HG03565 (cell line): ENCODE measurements at regions not wholly inside any gene's neighbourhood (a gene's known extent, or its start where the extent isn't known, plus 50 kb on each side); places are given as distances from the start of the nearest gene placed in this dataset.

Source experiments
- ATAC-seq: cut with Tn5 transposase; IDR thresholded peaks from one replicate; pipeline ENCODE4 v1.9.1; 2021; ENCODE audit warnings: mild to moderate bottlenecking, moderate library complexity; ENCODE audit not compliant: unreplicated experiment

- ATAC-seq: no peak
Measured at GRCh38 chr1:199264911-199265310, 626.1 kb downstream of the PTPRC start.

- no peak for ATAC-seq
Measured at GRCh38 chr1:199265319-199265718, 626.5 kb downstream of the PTPRC start.

DNA sequence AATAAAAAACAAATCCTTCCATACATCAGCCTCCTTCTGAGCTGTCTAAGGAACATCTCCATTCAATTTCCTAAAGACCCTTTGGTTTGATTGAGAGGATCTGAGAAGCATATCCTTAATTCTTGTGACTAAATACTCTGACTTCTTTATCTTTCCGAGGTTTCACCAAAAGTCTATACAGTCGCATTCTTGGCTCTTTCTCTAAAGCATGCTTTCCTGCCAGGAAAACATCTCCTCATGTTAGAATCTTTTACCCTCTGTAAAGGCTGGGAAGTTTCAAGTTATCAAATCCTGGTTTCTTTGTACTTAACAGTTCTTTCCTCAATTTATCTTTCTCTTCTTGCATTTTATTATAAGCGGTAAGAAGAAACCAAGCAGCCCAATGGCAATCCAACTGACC is 630.4 kb downstream of the PTPRC start:
- no peak for ATAC-seq

- ATAC-seq: no peak
Measured at GRCh38 chr1:199272139-199272544, 633.3 kb downstream of the PTPRC start.

GRCh38 chr1:199272628-199273086 is 633.8 kb downstream of the PTPRC start:
- peak; percentile 82 for ATAC-seq

DNA sequence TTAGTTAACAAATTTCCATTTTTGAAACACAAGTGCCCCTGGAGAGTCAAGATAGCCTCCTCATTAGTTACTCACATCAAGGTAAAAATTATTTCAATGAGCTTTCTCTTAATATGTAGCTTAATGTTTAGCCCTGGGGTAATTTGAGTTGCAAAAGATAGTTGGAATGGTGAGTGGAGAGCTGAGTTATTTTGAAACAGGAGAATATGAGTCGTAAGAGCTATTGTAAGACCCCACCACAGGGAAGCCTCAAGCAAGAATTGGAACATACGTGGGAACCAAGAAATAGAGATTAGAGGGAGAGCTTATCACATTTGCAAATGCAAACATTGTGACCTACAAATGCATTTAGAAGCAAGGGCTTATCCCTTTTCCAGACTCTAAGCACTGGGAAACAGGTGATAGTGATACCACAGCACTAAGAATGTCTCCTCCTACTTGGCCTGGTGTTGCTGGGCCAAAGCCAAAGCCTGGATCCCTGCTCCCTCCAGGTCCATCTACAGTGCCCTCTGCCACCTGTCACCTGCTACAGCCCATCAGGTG is 635.1 kb downstream of the PTPRC start:
- no peak for ATAC-seq

DNA sequence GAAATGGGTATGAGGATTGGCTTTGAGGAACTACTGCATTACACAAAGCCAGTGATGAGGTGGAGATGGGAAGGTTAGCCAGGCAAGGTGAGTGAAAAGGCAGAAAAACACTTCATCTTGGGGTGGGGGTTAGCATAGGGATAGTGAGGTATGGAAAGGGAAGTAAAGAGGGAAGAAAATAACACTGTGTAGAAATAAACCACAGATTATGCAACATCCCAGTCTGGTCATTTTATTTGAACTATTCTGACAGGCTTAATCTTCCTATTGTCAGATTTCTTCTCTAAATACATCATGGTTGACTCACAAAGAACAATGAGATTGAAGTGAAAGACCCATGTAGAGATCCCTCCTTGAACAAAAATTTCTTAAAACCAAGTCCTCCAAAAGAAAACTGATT is 640.2 kb downstream of the PTPRC start:
- ATAC-seq: no peak

GRCh38 chr1:199279872-199280645 is 641.2 kb downstream of the PTPRC start:
- peak; percentile 71 for ATAC-seq

DNA sequence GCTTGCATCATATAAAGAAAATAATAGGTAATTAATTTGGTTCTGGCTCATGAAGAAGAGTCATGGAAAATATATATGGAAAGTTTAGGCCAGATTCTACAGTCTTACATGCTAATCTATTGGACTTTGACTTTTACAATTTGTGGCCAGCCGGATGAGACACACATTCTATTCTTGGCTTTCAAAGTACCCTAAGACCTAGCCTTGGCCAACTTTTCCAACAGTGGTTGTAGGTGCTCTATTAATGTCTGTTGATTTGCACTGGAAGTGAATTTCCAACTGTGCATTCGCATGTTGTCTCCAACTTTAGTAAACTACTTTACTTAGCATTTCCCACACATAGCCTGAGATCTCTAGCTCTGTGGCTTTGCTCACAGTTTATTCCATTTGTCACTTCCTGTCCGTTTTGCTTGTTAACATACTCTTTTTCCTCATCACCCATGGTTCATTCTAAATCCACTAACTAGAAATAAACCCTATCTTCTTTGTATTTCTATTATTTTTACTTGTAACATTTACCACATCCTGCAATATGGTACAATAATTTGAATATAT is 644.0 kb downstream of the PTPRC start:
- no peak for ATAC-seq

- no peak for ATAC-seq
Measured at GRCh38 chr1:199283794-199284193, 645.0 kb downstream of the PTPRC start.

GRCh38 chr1:199287206-199287605 is 648.4 kb downstream of the PTPRC start:
- no peak for ATAC-seq

- no peak for ATAC-seq
Measured at GRCh38 chr1:199287647-199288046, 648.8 kb downstream of the PTPRC start.

GRCh38 chr1:199290186-199290585 is 651.3 kb downstream of the PTPRC start:
- ATAC-seq: no peak

GRCh38 chr1:199291022-199291740 is 652.3 kb downstream of the PTPRC start:
- no peak for ATAC-seq

GRCh38 chr1:199292896-199293295 is 654.1 kb downstream of the PTPRC start:
- ATAC-seq: no peak

DNA sequence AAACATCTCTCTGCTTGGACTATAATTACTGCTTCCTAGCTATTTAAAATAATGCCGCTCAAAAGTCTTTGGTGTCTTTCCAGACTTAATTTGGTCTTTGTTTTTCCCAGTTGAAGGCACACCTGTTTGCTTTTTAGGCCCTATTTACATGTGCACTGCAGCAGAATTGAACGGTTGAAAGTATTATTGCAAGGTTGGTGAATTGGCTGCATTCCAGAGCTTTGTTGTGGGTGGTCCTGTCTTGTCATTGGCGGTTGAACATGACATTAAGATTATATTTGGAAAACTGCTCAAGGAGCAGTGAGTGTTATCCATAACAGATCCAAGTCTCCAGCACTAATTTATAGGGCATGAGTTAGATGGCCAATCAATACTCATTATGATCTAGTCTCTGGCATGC is 656.3 kb downstream of the PTPRC start:
- ATAC-seq: no peak

GRCh38 chr1:199297174-199297573 is 658.3 kb downstream of the PTPRC start:
- no peak for ATAC-seq

DNA sequence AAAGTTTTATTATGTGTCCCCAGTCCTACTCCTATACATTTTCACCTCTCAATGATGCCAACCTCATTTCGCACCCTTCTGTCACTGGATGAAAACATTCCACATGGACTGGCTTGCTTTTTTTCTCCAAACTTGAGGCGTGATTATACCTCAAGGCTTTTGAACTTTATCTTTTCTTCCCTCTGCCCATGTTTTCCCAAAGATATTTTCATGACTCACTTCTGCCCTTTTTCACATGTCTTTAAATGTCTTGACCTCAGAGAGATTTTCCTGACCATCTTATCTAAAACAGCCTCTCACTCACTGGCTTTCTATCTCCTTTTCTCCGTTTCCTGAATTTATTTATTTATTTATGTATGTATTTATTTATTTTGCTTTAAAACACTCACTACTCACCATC is 659.0 kb downstream of the PTPRC start:
- ATAC-seq: no peak

DNA sequence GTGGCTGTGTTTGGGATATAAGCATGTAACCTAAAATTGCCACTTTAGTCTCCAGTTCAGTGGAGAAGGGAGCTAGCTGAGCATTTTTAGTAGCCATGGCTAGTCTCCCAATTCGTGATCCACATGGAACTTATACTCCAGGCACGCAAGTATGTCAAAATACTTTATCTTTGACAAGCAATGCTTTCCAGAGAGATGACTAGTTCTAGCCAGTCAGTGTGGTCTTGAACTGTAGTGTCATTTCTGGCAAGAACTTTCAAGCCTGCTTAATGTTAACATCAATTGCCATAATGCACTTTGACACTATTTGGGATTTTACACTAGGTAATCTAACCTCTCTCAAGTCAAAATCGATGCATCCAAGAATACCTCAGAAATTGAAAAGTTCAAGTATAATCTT is 660.0 kb downstream of the PTPRC start:
- no peak for ATAC-seq

DNA sequence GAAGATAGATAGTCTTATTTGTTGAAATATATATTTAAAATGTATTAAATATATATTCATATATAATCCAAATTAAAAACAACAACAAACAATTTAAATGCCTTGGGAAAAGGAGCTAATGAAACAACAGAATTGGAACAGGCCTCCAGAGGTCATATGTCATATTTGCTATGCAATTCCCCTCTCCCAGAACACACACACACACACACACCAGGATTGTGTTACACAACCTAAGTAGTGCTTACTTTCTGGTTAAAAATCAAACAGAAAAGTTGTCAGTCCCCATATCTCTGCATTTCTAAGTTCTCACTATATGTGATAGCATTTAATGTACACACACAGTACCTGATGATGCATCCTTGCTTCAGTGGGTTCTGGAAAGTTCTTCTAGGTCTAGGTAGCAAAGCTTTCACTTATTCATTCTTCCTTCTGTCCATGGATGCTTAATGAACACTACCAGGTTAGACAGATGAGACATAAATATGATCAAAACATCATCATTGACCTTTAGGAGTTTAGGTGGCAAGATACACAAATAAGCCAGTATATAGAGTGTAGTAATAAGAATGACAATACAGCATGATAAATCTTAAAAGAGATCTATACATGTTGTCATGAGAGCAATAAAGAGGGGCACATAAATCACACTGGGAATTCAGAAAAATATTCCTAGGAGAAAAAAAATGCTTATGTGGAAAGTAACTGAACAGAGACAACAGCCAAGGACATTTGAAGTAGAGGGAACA is 662.8 kb downstream of the PTPRC start:
- no peak for ATAC-seq

DNA sequence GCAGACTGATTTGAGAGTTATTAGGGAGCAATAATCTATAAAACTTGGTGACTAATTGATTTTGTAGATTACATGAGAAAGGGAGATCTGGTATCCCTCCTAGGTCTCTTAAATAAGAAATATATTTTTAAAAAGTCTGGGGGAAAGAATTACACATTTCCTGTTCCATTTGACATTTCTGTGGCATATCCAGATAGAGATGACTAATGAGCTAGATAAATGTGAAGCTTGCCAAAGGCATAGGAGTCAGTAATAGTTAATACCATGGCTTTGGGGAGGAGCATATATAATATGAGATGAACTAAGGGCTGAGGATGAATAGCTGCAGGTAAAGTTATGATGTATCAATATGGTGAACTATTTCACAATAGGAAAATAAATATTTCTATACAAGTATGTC is 663.7 kb downstream of the PTPRC start:
- no peak for ATAC-seq
